NCI-H2107 treated with DMSO at 0.1 percent for 48 hours (cell line): ENCODE measurements at regions not wholly inside any gene's neighbourhood (a gene's known extent, or its start where the extent isn't known, plus 50 kb on each side); places are given as distances from the start of the nearest gene placed in this dataset.

ENCODE experiments used
- DNase-seq: peaks from one replicate; lab custom pipeline; 2025; ENCODE audit not compliant: unreplicated experiment; lab: John Stamatoyannopoulos, UW

DNA sequence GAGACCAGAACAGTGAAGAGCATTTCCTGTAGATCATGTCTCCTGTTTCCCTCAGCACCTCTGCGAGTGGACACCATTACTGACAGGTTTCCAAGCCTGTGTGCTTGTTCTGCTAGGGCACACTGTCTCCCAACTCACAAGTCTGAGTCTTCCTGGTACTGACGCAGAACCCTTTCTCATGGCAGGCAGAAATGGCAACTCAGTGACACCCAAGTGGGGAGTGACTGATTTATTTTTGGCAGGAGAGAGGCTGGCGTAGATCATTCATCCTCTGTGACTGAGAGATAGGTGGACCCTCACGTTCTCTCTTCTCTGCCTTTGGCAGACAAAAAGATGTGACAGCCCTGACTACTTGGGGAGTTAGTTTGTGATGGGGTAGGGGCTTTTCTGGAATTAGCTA is 183.4 kb downstream of the RFC3 start:
- no peak for DNase-seq

DNA sequence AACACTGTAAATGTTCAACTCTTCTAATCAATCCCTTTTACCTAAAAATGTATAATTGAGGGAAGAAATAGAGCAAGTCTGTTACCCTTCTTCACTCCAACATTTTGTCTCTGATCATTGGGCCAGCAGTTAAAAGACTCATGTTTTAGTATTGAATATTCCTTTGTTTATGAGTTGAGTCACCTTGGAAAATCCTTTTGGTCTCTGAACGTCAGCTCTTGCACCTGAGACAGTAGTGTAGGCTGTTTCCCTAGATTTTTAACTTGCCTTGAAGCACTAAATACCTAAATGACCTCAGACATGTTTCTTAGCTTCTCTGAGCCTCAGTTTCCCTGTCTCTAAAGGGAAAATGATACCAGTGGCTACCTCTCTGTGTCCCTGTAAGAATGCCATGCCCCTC is 184.2 kb downstream of the RFC3 start:
- no peak for DNase-seq

DNA sequence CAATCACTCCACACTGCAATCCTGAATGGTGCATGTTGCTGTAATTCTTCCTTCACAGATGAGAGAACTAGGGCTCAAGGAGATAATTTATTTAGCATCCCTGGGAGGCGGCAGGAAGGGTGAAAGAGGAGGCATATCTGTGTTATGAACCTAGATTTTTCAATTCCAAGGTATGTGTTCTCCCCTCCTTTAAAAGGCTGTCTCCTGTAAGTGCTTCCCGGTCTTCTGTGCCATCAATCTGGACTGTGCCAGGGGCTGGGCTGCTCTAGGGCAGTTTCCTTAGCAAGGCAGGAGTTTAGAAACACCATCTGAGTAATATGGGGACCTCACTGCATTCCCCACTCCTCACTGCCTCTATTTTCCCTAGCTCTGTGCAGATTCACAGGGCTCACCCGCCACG is 185.0 kb downstream of the RFC3 start:
- no peak for DNase-seq

DNA sequence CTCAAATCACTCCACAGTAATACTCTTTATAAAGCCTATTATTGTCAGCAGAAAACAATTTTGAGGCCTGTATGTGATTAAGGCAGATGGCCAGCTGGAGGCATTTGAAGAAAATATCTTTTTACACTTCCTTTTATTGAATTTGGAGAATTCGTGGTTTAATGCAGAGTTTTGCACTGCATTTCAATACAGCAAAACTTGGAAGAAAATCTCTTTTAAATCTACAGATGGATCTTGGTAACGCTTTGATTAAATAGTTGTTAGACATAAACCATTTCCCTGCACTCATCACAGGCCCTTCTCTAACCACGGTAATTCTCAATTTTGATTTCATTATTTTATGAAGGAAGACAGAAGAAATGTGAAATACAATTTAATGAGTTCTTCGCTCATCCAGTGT is 185.7 kb downstream of the RFC3 start:
- DNase-seq = no peak

DNA sequence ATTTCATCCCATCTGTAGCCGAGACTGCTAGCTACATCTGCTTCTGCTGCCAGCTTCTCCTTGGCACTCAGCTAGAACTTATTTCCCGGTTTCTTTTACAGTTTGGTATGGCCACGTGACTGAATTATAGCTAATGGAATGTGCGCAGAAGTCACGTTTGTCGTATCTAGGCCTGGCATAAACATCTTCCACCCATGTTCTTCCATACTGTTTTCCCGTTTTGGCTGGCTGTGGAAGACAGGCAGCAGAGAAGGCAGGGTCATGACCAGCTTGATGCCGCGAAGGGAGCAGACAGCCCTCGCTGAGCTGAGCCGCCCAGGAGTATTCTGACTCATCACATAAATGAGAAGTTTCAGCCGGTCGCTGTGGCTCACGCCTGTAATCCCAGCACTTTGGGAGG is 186.7 kb downstream of the RFC3 start:
- no peak for DNase-seq

DNA sequence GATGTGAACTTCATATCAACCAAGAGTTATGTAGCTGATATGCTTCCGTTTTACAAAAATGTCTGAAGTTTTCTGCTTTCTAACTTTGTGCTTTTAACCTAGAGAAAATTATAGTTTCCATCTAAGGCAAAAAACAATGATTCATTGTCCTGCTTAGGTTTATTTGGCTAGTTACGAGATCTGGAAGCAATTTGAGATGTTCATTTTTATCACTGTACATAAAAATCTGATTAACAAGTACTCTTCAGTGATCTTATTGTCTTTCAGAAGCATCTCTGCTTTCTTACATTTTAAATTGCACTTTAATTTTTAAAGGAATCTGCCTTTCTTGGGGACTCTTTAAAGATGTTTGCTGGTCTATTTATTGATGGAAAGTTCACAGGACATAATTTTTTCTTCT is 188.1 kb downstream of the RFC3 start:
- DNase-seq = no peak

DNA sequence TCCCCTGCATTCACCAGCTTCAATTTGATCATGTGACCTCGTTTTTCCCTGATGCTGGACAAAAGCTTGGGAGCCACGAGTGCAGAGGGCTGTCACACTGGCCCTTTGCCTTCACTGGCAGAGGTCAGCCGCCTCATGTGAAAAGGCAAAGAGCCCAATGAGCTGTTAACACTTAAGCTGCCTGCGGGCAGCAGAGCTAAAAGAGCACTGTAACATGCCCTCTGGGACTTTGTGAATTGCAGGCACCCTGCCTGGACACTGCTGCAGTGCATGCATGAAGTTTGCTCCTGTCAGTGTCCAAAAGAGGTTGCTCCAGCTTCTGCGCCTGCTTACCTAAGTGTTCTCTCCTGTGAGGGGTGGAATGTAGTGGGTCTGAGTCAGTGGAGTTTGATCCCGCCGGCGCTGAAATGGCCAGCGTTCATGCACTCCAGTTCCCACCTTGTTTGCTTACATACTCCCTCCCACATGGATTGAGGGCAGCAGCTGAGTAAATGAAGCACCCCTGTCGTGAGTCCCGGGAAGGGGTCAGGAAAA is 193.7 kb downstream of the RFC3 start:
- DNase-seq = no peak

DNA sequence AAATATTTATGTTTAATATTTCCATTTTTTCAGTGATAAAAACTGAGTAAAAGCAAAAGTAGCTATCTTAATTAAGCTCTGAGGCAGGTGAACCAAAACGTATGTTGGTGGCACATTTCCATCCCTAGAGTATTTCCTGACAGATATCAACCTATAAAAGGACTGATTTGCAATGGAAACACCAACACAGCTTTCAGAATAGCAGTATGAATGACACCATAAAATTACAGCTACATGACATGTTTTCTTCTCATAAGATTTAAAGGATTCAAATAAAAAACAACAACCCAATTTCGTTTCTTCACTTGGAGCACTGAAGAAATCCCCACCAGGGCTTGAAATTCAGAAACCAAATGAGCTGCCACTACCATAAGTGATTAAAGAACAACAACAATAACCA is 194.4 kb downstream of the RFC3 start:
- no peak for DNase-seq

DNA sequence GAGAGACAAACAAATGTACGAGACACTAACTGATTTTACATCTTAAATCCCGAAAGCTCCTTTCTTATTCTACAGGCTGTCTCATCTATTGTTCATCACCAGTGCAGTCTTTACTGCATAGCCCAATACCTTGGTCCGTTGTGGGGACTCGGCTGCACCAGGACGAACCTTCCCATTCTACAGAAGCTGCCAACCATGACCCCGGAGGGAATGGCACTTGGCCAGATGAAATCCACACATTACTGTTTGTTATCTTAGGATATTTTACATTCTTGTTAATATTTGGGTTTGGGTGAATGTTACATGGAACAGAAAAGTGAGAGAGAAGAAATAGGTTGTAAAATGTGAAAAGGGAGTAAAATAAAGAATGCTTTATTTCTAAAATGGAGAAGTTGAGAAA is 195.1 kb downstream of the RFC3 start:
- DNase-seq = no peak

DNA sequence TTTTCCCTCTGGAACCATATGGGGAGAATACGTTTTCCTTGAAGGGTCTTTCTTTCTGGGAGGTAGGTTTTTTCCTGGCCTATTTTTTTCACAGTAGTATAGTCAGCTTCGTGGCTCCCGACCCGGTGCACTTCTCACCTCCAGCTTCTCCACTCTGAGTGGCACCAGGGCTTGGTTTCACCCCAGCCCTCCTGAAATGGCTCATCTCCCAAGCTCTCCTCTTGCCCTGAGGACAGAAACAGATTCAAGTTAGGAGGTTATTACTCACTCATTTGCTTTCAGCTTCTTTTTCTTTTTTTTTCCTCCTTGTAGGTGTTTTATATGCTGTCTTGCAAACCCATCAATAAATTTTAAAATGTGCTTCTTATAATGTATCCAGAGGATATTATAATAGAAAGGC is 199.3 kb downstream of the RFC3 start:
- DNase-seq = no peak

DNA sequence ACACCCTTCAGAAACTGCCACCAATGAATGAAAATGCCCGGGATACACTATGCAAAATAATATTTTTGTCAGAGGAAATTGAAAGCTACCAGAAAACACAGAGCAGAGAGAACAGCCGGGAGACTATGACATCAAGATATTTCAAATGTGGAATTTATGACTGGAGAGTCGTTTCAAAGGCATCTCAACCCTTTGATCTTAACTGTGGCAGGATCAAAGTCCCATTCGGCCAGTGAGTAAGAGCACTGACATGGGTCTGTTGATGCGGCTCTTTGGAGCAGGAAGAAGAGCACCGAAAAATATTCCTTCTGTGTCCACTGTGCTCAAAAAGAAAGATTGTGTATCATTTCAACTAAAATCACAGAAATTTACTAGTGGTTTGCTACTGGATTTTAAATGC is 201.9 kb downstream of the RFC3 start:
- no peak for DNase-seq

DNA sequence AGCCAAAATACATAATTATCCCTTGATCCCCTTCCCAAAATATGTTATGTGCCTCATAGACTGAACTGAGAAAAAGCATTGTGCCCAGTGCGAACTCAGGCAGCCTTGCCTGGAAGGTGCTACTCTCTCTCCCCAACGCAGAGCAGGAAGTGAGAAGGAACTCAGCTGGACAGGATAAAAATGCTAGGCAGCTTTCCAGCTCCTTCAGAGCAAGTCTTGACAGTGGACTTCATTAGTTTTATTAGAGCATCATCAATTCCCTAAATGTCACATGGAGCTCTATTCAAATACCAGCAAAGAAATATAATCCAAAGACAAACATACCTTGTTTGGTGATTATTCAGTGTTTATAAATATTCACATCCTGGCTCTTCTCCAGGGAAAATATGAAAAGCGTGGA is 202.4 kb downstream of the RFC3 start:
- no peak for DNase-seq

DNA sequence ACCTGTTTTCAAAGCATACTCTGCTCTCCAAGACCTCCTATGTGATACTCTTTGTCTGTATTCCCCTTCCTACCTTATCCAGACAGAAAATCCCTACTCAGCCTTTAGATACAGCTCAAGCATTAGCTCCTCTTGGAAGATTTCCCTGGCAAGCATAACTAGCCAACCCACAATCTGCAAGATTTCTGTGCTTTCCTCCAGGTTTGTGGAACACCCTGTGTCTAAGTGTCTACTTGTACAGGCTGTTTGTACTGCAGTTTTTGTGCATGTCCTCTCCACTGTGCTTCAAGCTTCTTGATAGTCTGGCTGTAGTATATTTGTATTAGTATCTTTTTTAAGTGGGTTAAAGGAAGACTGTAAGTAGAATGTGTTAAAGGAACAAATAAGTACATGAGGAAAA is 203.7 kb downstream of the RFC3 start:
- DNase-seq = no peak

DNA sequence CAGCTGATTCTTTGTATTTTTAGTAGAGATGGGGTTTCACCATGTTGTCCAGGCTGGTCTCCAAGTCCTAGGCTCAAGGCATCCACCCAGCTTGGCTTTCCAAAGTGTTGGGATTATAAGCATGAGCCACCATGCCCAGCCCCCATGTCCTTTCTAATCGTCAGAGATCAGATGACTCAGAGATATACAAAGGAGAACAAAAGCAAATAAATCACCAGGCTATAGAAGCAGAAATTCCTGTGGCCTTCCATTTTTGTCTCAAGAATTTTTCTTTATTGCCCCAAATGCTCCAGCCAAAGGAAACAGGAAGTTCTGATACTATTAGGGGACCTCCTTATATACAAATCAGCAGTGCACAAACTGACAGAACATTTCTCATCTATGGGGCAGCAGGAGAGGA is 207.8 kb downstream of the RFC3 start:
- no peak for DNase-seq

DNA sequence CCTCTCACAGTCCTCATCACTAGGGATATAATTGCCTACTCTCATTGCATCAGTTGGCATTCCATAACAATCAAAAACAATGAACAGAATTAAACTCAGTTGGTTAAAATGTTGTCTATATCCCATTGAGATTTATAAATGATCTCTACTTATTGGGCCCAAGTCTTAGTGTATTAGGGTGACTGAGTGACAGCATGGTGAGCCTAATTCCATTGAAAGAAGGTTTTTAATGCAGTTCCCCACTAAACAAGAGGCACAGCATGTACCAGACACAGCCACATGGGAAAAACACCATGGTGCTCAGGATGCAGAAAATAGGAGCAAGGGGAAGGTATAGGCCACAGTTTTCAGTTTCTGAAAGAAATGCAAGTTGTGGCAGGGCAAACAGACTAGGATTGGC is 208.4 kb downstream of the RFC3 start:
- DNase-seq = no peak

DNA sequence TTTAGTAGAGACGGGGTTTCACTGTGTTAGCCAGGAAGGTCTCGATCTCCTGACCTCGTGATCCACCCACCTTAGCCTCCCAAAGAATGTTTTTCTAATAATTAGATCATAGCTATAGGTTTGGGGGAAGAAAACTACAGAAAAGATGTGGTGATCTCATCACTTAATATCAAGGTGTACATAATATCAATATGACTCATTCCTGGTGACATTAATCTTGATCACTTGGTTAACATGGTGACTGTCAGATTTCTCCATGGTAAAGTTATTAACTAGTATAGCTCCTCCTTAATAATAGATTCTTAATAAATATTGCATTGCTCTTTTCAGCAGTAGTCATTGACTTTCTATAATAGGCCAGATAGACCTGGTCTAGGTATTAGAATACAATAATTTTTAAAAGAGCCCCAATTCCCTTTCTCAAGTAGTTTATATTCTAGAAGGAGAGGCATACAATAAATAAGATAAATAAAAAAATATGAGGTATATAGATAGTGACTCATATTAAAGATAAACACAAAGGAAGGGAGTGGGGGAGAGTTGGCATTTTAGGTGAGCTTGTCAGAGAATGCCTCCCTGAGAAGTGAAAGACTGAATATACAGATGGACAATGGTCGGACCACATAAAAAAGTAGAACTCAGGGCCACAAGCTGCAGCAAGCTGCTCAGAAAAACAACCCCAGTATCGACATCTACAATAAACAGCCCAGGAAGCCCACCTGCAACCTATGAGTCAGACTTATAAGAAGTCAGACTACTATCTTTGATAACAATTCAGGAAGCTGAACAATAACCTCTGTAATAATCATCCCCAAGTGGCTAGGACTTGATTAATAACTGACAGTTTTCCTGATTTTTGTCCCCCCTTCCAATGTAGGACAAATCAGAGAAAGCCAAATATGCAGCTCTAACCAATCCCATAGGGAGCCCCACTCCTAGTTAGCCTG is 210.8 kb downstream of the RFC3 start:
- DNase-seq = no peak

DNA sequence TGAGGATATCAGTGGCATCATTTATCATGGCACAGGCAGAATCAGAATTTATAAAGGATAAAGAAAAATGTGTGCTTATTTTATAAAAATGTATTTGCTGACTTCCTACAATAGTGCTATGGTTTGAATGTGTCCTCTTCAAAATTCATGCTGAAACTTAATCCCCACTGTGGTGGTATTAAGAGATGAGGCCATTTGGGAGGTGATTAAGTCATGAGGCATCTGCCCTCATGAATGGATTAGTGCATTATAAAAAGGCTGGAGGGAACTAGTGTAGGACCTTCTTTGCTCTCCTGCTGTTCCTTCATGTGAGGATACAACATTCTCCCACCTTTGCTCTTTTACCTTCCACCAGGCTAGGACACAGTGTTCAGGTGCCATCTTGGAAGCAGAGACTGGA is 212.8 kb downstream of the RFC3 start:
- DNase-seq = no peak

DNA sequence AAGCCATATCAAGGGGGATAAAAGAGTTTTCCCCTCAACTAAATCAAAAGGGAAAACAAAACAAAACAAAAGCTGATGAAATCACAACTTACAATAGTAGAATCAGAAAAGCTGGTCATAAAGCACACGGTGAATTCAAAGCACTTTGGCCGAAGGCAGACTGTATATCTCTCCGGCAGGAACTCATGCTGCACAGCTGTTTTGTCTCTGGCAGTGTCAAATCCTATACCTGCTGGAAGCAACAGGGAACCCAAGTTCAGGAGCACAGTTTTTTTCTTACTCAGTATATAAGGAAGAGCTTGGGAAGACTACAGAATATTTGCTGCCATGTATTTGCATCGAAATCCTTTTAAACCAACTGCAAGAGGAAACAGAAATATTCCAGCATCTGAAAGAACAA is 213.7 kb downstream of the RFC3 start:
- DNase-seq = no peak

DNA sequence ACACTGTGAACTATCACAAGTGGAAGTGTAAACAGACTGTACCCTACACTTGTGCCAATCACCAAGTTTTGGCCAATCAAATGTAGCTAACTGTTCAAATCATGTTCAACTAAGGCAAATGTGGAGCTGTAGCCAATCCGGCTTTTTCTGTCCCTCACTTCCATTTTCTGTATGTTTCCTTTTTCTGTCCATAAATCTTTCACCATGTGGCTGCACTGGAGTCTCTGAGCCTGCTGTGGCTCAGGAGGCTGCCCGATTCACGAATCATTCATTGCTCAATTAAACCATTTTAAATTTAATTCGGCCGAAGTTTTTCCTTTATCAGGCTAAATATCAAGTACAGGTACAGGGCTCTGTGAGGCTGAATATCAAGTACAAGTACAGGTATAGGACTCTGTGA is 216.5 kb downstream of the RFC3 start:
- no peak for DNase-seq

DNA sequence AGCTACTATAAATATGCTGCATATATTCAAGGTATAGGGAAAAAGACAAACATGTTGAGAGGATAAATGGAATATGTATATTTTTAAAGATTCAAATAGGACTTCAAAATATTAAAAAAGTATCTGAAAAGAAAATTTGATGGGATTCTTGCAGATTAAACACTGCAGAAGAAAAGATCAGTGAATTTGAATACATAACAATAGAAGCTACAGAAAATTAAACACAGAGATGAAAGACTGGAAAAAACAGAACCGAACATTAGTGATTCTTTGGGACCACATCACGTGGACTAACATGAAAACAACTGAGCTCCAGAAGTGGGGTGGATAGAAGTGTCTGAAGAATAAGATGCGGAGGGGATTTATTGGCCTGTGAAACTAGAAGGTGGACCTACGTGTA is 217.2 kb downstream of the RFC3 start:
- DNase-seq = no peak

DNA sequence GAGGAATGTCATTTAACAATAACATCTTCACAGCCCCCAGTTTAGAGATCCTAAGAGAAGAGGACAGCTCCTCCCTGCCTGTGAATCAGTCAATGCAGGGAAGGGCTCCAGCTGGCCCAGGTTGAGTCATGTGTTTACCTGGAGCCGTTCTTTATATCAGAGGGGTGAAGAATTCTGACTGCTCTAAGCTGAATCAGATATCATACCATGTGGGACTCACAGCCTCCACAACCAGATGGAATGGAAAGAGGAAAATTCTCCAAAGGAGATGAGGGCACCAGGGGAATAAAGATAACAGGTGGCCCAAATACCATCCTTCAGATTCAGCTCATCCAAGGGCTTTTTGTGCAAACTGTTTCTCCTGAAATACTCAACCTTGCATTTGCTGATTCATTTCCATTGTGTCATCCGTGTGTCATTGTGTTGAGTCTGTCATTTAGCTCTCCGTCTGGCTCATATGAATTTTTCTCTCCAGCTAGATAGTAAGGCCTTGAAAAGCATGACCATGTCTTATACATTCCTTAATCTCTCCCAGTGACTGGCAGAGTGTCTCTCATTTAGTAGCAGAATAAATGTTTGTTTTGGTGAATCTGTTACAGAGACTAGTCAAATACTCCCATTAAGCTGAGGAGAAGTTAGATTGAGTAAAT is 217.9 kb downstream of the RFC3 start:
- no peak for DNase-seq
